Adrenal gland (tissue), 9 donors: ENCODE measurements at regions not wholly inside any gene's neighbourhood (a gene's known extent, or its start where the extent isn't known, plus 50 kb on each side); places are given as distances from the start of the nearest gene placed in this dataset.
"Not testable (repeated sequence)": the region's sequence is repeated elsewhere in the genome, so short reads cannot be mapped to it uniquely, and the experiment has no call there.

Source experiments
- DNase-seq, 7 donors: peaks; one replicate each; pipeline ENCODE4 v3.0.0-alpha.2; 2019 to 2020
- H3K27ac ChIP-seq, 5 donors: fragments of 200-600 bp; sonication (generic) in 4 of 5; 1 replicate in 3 of 5; 2 replicates in 2 of 5; pipeline versions ENCODE4 v1.5.1 to v1.8.0; 2016 to 2020; ENCODE audit warnings: mild to moderate bottlenecking in 1 of 5
- H3K27me3 ChIP-seq: fragments of 200-600 bp; 2 replicates; pipeline ENCODE4 v1.8.0; 2021
- H3K36me3 ChIP-seq, 2 donors: fragments of 200-600 bp; replicated peaks in 1 of 2; 1 replicate in 1 of 2; 2 replicates in 1 of 2; pipeline versions ENCODE4 v1.5.1 to v1.8.0; 2018 to 2022
- H3K4me1 ChIP-seq, 2 donors: fragments of 200-600 bp; replicated peaks in 1 of 2; 1 replicate in 1 of 2; 2 replicates in 1 of 2; pipeline versions ENCODE4 v1.5.1 to v1.8.0; 2018 to 2021
- H3K4me3 ChIP-seq, 4 donors: fragments of 200-600 bp; sonication (generic) in 3 of 4; one replicate each; pipeline ENCODE4 v1.5.1; 2016 to 2018
- H3K9me3 ChIP-seq, 3 donors: fragments of 200-600 bp; sonication (generic) in 1 of 3; replicated peaks in 1 of 3; 1 replicate in 2 of 3; 2 replicates in 1 of 3; pipeline versions ENCODE4 v1.5.1 to v1.8.0; 2016 to 2021
- POLR2A ChIP-seq, 2 donors: fragments of 450-650 bp; IDR thresholded peaks; one replicate each; pipeline ENCODE4 v1.6.1; 2017; ENCODE audit warnings: antibody characterized with exemption in 2 of 2, mild to moderate bottlenecking in 2 of 2, moderate library complexity in 1 of 2
- WGBS, 4 donors: extraction: QIAGEN DNeasy Blood & Tissue Kit in 2 of 4; methylation state at CpG; one replicate each; pipeline versions ENCODE4 v1.1.5 to v1.1.7; 2013 to 2017; 5-methylcytosine and 5-hydroxymethylcytosine counted together
- intact Hi-C, 2 donors: fragments of 100-400 bp; cut with DNase I; formaldehyde crosslinking; loops; one replicate each; pipeline versions ENCODE4 v1.14.1 to v1.15.0; 2022 to 2023
- TF ChIP-seq, protein P1 (sequence below), 6 experiments: fragments of 450-650 bp in 4 of 6; fragments of 200-600 bp in 2 of 6; sonication (generic) in 1 of 6; IDR thresholded peaks; 1 replicate in 5 of 6; 2 replicates in 1 of 6; pipeline versions ENCODE4 v1.5.1 to v1.8.0; 2016 to 2021; ENCODE audit warnings: antibody characterized with exemption in 6 of 6, mild to moderate bottlenecking in 2 of 6, moderate library complexity in 1 of 6
- donor health status: healthy with polysubstance abuse.
- donor health status: Bipolar disorder and iron deficiency.
- donor health status: DM: yes; HTN: yes; CAD: no.
- donor health status: DM: no; HTN: no; CAD: no.
- donor health status: DM: no; HTN: no; CAD: no.

DNA sequence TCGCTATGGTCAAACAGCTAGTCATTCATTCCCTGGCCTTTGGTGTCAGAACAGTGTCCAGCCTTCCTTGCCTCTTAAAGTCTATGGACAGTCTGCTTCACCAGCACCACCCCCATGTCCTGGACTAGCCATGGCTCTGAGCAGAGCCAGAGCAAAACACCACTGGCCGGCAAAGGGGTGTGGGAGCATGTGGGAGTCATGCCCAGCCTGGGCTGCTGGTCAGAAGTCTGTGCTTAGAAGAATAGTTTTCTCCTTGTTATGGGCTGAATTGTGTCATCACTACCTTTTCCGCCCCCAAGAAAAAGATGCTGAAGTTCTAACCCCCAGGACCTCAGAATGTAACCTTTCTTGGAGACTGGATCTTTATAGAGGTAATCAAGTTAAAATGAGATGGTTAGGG lies 132.9 kb upstream of the LPP start:
- WGBS, 4 donors = 78 to 89% (median 84%) methylated on average over 3 of the region's 3 CpGs
- TF ChIP-seq POLR2A (IDR thresholded peaks at IDR 0.05) = no peak
- TF ChIP-seq, protein P1, sequence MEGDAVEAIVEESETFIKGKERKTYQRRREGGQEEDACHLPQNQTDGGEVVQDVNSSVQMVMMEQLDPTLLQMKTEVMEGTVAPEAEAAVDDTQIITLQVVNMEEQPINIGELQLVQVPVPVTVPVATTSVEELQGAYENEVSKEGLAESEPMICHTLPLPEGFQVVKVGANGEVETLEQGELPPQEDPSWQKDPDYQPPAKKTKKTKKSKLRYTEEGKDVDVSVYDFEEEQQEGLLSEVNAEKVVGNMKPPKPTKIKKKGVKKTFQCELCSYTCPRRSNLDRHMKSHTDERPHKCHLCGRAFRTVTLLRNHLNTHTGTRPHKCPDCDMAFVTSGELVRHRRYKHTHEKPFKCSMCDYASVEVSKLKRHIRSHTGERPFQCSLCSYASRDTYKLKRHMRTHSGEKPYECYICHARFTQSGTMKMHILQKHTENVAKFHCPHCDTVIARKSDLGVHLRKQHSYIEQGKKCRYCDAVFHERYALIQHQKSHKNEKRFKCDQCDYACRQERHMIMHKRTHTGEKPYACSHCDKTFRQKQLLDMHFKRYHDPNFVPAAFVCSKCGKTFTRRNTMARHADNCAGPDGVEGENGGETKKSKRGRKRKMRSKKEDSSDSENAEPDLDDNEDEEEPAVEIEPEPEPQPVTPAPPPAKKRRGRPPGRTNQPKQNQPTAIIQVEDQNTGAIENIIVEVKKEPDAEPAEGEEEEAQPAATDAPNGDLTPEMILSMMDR (IDR thresholded peaks at IDR 0.05) = no peak
- DNase-seq = no peak
- intact Hi-C loops = no loop called here
- Histone ChIP-seq H3K9me3 (no peaks in the 10 kb centered on the region), H3K4me3 (no peak overlapping the region), H3K27ac (no peak overlapping the region), H3K4me1 (no peaks in the 10 kb centered on the region), H3K36me3 (no peaks in the 10 kb centered on the region), H3K27me3 (no peaks in the 10 kb centered on the region)

DNA sequence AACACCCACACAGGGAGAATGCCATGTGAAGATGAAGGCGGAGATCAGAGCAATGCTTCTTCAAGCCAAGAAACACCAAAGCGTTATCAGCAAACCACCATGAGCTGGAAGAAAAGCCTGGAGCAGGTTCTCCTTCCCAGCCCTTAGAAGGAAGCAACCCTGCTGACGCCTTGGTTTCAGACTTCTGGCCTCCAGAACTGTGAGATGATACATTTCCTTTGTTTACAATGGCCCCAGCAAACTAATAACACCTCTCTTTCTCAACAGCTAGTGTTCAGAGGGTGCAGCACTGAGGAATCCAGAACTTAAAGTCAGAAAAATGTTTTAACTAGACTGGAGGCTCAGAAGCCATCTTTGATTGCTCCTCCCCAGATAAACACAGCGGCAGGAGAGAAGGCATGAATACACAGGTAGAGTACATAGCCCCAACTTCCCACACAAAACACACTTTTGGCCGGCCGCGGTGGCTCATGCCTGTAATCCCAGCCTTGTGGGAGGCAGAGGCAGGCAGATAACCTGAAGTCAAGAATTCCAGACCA lies 132.4 kb upstream of the LPP start:
- Histone ChIP-seq H3K27ac (no peak overlapping the region), H3K36me3 (no peaks in the 10 kb centered on the region), H3K4me1 (no peaks in the 10 kb centered on the region), H3K27me3 (no peaks in the 10 kb centered on the region), H3K4me3 (no peak overlapping the region), H3K9me3 (no peaks in the 10 kb centered on the region)
- TF ChIP-seq, protein P1 (IDR thresholded peaks at IDR 0.05) = no peak
- TF ChIP-seq POLR2A (IDR thresholded peaks at IDR 0.05) = no peak
- WGBS, 4 donors = 79 to 84% (median 83%) methylated on average over 7 of the region's 7 CpGs
- intact Hi-C loops = no loop called here
- no peak for DNase-seq

DNA sequence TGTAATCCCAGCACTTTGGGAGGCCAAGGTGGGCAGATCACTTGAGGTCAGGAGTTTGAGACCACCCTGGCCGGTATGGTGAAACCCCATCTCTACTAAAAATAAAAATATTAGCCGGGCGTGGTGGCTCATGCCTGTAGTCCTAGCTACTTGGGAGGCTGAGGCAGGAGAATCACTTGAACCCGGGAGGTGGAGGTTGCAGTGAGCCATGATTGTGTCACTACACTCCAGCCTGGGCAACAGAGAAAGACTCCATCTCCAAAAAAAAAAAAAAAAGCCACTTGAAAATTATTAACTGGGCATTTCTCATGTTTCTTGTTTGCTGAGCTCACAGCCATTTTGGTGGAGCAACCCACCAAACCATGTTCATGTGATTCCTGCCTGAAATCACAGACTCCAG lies 131.1 kb upstream of the LPP start:
- H3K27ac ChIP-seq, H3K9me3 ChIP-seq, H3K27me3 ChIP-seq, H3K4me3 ChIP-seq, DNase-seq, H3K4me1 ChIP-seq, intact Hi-C loops, H3K36me3 ChIP-seq: not testable (repeated sequence)
- 90 to 96% (median 94%) methylated on average over 4 of the region's 4 CpGs for WGBS, 4 donors

DNA sequence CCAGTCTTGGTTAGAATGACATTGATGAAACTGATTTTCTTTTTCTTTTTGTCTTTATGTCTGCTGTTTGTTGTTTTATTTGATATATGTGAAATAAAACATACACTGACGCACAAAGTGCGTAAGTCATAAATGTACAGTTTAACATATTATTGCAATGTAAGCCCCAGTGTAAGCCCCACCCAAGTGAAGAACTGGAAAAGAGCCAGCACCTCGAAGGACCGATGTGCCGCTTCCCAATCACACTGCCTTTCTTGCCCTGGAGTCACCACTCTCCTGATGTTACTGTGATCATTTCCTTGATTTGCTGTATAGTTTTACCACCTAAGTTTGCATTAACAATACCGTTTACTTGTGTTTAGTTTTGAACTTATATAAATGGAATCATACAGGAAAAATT lies 128.4 kb upstream of the LPP start:
- WGBS, 4 donors = 83 to 87% (median 85%) methylated on average over 6 of the region's 6 CpGs

More for the DNA sequence above, 128.4 kb upstream of the LPP start:
- no peak for TF ChIP-seq POLR2A (IDR thresholded peaks at IDR 0.05)
- TF ChIP-seq, protein P1 (IDR thresholded peaks at IDR 0.05) = no peak
- Histone ChIP-seq H3K27me3 (no peaks in the 10 kb centered on the region), H3K9me3 (no peaks in the 10 kb centered on the region), H3K4me3 (no peak overlapping the region), H3K4me1 (no peaks in the 10 kb centered on the region), H3K27ac (no peak overlapping the region), H3K36me3 (no peaks in the 10 kb centered on the region)
- intact Hi-C loops = no loop called here
- no peak for DNase-seq
